Fibroblast of the aortic adventitia (primary cell): ENCODE measurements at regions not wholly inside any gene's neighbourhood (a gene's known extent, or its start where the extent isn't known, plus 50 kb on each side); places are given as distances from the start of the nearest gene placed in this dataset.
"Not testable (repeated sequence)": the region's sequence is repeated elsewhere in the genome, so short reads cannot be mapped to it uniquely, and the experiment has no call there.

Source experiments
- DNase-seq: peaks from one replicate; pipeline ENCODE4 v3.0.0-alpha.2; 2010; ENCODE audit warnings: low read depth
- H3K4me3 ChIP-seq: 2 replicates; pipeline ENCODE4 v1.5.1; 2011; ENCODE audit warnings: low read depth, mild to moderate bottlenecking, control low read depth, low read length, moderate library complexity
- TF ChIP-seq, protein P1 (sequence below): IDR thresholded peaks from 2 replicates; pipeline ENCODE4 v1.5.1; 2011; ENCODE audit warnings: mild to moderate bottlenecking, low read length, control low read depth, inconsistent platforms; ENCODE audit not compliant: insufficient read depth

DNA sequence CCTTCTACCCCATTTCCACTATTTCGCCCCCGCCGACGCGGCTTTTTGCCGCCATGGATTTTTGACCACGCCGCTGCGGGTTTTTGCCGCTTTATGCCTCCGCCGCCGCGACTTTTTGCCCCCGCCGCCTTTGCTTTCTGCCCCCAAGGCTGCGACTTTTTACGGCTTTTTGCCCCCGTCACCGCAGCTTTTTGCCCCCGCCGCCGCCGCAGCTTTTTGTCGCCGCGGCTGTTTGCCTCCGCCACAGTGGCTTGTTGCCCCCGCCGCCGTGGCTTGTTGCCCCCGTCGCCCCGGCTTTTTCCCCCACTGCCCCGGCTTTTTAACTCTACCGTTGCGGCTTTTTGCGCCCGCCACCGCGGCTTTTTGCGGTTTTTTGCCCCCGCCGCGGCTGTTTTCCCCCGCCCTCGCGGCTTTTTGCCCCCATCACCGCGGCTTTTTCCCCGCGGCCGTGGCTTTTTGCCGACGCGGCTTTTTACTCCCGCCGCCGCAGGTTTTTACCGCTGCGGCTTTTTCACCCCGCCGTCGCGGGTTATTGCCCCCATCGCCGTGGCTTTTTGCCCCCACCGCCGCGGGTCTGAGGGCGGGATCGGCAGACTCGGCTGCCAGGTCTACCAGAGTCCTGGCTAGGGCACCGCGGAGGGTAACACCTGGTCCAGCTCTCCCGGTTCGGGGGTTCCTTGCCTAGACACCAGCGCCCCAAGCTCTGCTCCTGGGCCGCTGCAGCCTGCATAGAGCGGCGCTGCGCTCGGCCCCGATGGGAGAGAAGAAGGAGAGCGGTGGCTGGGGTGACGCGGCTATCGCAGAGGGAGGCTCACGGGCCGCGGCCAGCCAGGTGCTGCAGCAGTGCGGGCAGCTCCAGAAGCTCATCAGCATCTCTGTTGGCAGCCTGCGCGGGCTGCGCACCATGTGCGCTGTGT, 562.7 kb upstream of the WSB1 start:
- H3K4me3 ChIP-seq: no peak overlapping the region
- TF ChIP-seq, protein P1, sequence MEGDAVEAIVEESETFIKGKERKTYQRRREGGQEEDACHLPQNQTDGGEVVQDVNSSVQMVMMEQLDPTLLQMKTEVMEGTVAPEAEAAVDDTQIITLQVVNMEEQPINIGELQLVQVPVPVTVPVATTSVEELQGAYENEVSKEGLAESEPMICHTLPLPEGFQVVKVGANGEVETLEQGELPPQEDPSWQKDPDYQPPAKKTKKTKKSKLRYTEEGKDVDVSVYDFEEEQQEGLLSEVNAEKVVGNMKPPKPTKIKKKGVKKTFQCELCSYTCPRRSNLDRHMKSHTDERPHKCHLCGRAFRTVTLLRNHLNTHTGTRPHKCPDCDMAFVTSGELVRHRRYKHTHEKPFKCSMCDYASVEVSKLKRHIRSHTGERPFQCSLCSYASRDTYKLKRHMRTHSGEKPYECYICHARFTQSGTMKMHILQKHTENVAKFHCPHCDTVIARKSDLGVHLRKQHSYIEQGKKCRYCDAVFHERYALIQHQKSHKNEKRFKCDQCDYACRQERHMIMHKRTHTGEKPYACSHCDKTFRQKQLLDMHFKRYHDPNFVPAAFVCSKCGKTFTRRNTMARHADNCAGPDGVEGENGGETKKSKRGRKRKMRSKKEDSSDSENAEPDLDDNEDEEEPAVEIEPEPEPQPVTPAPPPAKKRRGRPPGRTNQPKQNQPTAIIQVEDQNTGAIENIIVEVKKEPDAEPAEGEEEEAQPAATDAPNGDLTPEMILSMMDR: no peak
- DNase-seq: no peak

DNA sequence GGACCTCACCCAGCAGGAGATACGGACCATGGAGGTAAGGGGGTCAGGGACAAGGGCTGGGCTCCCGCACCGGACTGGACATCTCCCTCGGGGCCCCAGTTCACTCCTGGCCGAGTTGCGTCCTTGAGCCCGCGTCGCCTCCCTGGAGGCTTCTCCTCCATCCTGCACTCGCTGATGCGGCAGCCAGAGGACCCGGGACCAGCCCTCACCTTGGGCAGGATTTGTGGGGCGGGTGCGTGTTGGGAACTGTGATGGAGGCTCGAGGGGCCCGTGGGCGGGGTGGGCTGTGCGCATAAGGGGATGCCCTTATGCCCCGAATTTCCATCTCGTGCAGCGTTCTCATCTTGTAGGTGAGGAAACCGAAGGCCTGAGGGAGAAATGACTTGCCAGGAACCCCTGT, 562.0 kb upstream of the WSB1 start:
- H3K4me3 ChIP-seq, DNase-seq: not testable (repeated sequence)

DNA sequence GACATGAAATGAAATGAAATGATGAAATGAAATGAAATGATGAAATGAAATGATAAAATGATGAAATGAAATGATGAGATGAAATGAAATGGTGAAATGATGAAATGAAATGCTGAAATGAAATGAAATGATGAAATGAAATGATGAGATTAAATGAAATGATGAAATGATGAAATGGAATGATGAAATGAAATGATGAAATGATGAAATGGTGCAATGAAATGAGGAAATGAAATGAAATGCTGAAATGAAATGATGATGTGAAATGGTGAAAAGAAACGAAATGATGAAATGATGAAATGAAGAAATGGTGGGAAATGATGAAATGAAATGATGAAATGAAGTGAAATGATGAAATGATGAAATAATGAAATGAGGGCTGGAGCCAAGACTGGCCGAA, 559.1 kb upstream of the WSB1 start:
- DNase-seq, H3K4me3 ChIP-seq: not testable (repeated sequence)

DNA sequence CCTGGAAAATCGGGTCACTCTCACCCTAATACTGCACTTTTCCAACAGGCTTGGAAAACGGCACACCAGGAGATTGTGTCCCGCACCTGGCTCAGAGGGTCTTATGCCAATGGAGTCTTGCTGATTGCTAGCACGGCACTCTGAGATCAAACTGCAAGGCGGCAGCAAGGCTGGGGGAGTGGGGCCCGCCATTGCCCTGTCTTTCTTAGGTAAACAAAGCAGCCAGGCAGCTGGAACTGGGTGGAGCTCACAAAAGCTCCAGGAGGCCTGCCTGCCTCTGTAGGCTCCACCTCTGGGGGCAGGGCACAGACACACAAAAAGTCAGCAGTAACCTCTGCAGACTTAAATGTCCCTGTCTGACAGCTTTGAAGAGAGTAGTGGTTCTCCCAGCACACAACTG, 557.9 kb upstream of the WSB1 start:
- H3K4me3 ChIP-seq, DNase-seq: not testable (repeated sequence)

DNA sequence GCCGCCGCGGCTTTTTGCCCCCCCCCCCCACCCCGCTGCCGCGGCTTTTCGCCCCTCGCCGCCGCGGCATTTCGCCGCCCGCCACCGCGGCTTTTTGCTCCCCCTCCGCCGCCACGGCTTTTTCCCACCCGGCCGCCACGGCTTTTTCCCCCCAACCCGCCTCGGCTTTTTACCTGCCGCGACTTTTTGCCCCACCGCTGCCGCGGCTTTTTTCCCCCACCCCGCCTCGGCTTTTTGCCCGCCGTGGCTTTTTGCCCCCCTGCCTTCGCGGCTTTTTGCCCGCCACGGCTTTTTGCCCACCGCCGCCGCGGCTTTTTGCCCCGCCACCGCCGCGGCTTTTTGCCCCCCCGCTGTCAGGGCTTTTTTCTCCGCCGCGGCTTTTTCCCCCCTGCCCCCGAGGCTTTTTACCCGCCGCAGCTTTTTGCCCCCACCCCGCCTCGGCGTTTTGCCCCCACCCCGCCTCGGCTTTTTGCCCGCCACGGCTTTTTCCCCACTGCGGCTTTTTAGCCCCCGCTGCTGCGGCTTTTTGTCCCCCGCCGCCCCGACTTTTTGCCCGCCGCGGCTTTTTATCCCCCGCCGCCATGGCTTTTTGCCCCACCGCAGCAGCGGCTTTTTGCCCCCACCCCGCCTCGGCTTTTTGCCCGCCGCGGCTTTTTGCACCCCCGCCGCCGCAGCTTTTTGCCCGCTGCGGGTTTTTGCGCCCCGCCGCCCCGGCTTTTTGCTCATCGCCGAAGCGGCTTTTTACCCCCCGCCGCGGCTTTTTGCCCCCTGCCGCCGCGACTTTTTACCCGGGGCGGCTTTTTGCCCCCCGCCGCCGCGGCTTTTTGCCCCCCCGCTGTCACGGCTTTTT, 527.8 kb upstream of the WSB1 start:
- DNase-seq: no peak
- TF ChIP-seq, protein P1: no peak

DNA sequence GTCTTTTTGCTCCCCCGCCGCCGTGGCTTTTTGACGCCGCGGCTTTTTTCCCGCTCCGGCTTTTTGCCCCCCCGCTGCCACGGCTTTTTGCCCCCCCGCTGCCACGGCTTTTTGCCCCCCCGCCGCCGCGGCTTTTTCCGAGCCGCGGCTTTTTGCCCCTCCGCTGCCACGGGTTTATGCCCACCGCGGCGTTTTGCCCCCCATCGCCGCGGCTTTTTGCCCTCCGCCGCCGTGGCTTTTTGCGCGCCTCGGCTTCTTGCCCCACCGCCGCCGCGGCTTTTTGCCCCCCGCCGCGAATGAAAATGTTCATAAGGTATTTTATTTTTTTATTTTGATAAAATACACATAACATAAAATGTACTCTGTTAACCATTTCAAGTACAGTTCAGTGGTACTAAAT, 527.2 kb upstream of the WSB1 start:
- TF ChIP-seq, protein P1: no peak
- DNase-seq: no peak
- no peak overlapping the region for H3K4me3 ChIP-seq

More for the DNA sequence above, 527.8 kb upstream of the WSB1 start:
- no peak overlapping the region for H3K4me3 ChIP-seq

DNA sequence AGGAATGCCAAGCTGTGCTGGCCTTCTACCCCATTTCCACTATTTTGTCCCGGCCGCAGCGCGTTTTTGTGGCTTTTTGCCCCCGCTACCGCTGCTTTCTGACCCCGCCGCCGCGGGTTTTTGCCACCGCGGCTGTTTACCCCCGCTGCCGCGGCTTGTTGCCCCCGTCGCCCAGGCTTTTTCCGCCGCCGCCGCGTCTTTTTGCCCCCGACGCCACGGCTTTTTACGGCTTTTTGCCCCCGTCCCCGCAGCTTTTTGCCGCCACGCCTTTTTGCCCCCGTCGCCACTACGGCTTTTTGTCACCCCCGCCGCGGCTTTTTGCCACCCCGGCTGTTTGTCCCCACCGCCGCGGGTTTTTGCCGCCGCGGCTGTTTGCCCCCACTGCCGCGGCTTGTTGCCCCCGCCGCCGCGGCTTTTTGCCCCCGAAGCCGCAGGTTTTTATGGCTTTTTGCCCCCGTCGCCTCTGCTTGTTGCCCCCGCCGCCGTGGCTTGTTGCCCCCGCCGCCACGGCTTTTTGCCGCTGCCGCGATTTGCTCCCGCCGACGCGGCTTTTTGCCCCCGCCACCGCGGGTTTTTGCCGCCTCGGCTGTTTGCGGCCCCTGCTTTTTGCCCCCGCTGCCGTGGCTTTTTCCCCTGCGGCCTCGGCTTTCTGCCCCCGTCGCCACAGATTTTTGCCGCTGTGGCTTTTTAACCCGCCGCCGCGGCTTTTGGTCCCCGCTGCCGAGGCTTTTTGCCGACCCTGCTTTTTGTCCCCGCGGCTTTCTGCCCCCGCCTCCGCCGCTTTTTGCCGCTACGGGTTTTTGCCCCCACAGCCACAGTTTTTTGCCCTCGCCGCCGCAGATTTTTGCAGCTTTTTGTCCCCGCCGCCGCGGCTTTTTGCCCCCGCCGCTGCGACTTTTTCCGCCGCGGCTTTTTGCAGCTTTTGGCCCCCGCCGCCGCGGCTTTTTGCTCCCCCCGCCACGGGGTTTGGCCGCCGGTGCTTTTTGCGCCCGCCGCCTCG, 520.4 kb upstream of the WSB1 start:
- TF ChIP-seq, protein P1: no peak
- no peak for DNase-seq
- H3K4me3 ChIP-seq: no peak overlapping the region
